GM21576 (cell line): ENCODE measurements at regions not wholly inside any gene's neighbourhood (a gene's known extent, or its start where the extent isn't known, plus 50 kb on each side); places are given as distances from the start of the nearest gene placed in this dataset.

Source experiments
- ATAC-seq: cut with Tn5 transposase; IDR thresholded peaks from one replicate; pipeline ENCODE4 v1.9.1; 2021; ENCODE audit warnings: mild to moderate bottlenecking, moderate library complexity; ENCODE audit not compliant: unreplicated experiment

- ATAC-seq, result no peak
Measured at GRCh38 chr2:107020392-107020791, 134.4 kb upstream of the ST6GAL2 start.

- ATAC-seq, result no peak
Measured at GRCh38 chr2:107024269-107024668, 138.3 kb upstream of the ST6GAL2 start.

GRCh38 chr2:107025291-107025857, 139.4 kb upstream of the ST6GAL2 start:
- no peak for ATAC-seq

GRCh38 chr2:107025869-107026380, 140.0 kb upstream of the ST6GAL2 start:
- no peak for ATAC-seq

- ATAC-seq, result no peak
Measured at GRCh38 chr2:107027205-107027604, 141.2 kb upstream of the ST6GAL2 start.

GRCh38 chr2:107027810-107028209, 141.8 kb upstream of the ST6GAL2 start:
- no peak for ATAC-seq

GRCh38 chr2:107028661-107029060, 142.7 kb upstream of the ST6GAL2 start:
- no peak for ATAC-seq

GRCh38 chr2:107036293-107036692, 150.3 kb upstream of the ST6GAL2 start:
- no peak for ATAC-seq

GRCh38 chr2:107062173-107062572, 176.2 kb upstream of the ST6GAL2 start:
- no peak for ATAC-seq

- ATAC-seq, result no peak
Measured at GRCh38 chr2:107062599-107063220, 176.7 kb upstream of the ST6GAL2 start.

- no peak for ATAC-seq
Measured at GRCh38 chr2:107063228-107063627, 177.3 kb upstream of the ST6GAL2 start.

- no peak for ATAC-seq
Measured at GRCh38 chr2:107064750-107065149, 178.8 kb upstream of the ST6GAL2 start.

- ATAC-seq, result no peak
Measured at GRCh38 chr2:107068069-107068916, 182.3 kb upstream of the ST6GAL2 start.

- ATAC-seq, result no peak
Measured at GRCh38 chr2:107069890-107070289, 183.9 kb upstream of the ST6GAL2 start.

GRCh38 chr2:107072150-107072940, 186.4 kb upstream of the ST6GAL2 start:
- ATAC-seq, result no peak

- no peak for ATAC-seq
Measured at GRCh38 chr2:107078584-107078983, 192.6 kb upstream of the ST6GAL2 start.

- no peak for ATAC-seq
Measured at GRCh38 chr2:107086497-107086896, 200.5 kb upstream of the ST6GAL2 start.

GRCh38 chr2:107088156-107088555, 202.2 kb upstream of the ST6GAL2 start:
- no peak for ATAC-seq

GRCh38 chr2:107091163-107091864, 205.3 kb upstream of the ST6GAL2 start:
- ATAC-seq, result no peak

GRCh38 chr2:107093426-107093957, 207.5 kb upstream of the ST6GAL2 start:
- no peak for ATAC-seq
